CD4-positive, alpha-beta T cell (primary cell): ENCODE measurements at regions not wholly inside any gene's neighbourhood (a gene's known extent, or its start where the extent isn't known, plus 50 kb on each side); places are given as distances from the start of the nearest gene placed in this dataset.

ENCODE experiments used
- ATAC-seq: fragments of 200-7000 bp; cut with Tn5 transposase; one replicate; pipeline ENCODE4 v1.10.0; 2022; ENCODE audit warnings: mild to moderate bottlenecking; ENCODE audit not compliant: poor library complexity
- CTCF ChIA-PET: fragments of 350-600 bp; sonication (Branson Sonifier 250); formaldehyde crosslinking; loops from one replicate; lab custom pipeline; 2021; ENCODE audit warnings: antibody characterized with exemption, inconsistent platforms; lab: Charles Lee
- POLR2A ChIA-PET: fragments of 350-600 bp; sonication (Branson Sonifier 250); formaldehyde crosslinking; loops from one replicate; lab custom pipeline; 2021; ENCODE audit warnings: antibody characterized with exemption, inconsistent platforms; lab: Charles Lee
- DNase-seq, 14 experiments: peaks; one replicate each; pipeline ENCODE4 v3.0.0-alpha.2; 2013 to 2020; ENCODE audit warnings: mixed read lengths in 2 of 14
- H3K27ac ChIP-seq, 2 donors: one replicate each; pipeline versions ENCODE4 v1.5.1 to v1.7.0; 2013; ENCODE audit warnings: low read length in 2 of 2, low read depth in 1 of 2, mild to moderate bottlenecking in 1 of 2
- H3K27me3 ChIP-seq, 2 experiments: 1 replicate in 1 of 2; 2 replicates in 1 of 2; pipeline versions ENCODE4 v1.6.1 to v1.7.0; 2013; ENCODE audit warnings: low read length in 2 of 2, control low read depth in 1 of 2, mild to moderate bottlenecking in 1 of 2, moderate library complexity in 1 of 2; ENCODE audit not compliant: insufficient read depth in 2 of 2, control insufficient read depth in 1 of 2
- H3K36me3 ChIP-seq: one replicate; pipeline ENCODE4 v1.6.1; 2013; ENCODE audit warnings: low read length, control low read depth; ENCODE audit not compliant: insufficient read depth
- H3K4me1 ChIP-seq: one replicate; pipeline ENCODE4 v1.6.1; 2013; ENCODE audit warnings: low read length, control low read depth; ENCODE audit not compliant: insufficient read depth
- H3K4me3 ChIP-seq: one replicate; pipeline ENCODE4 v1.5.1; 2013; ENCODE audit warnings: mild to moderate bottlenecking, low read length, moderate library complexity
- H3K9me3 ChIP-seq, 2 experiments: 1 replicate in 1 of 2; 2 replicates in 1 of 2; pipeline versions ENCODE4 v1.6.1 to v1.7.0; 2013; ENCODE audit warnings: low read length in 2 of 2, mild to moderate bottlenecking in 2 of 2, control low read depth in 1 of 2, moderate library complexity in 1 of 2; ENCODE audit not compliant: control insufficient read depth in 1 of 2, insufficient read depth in 1 of 2
- H3K27ac Mint-ChIP-seq: one replicate; pipeline ENCODE4 v1.8.0; 2020; ENCODE audit warnings: mixed read lengths
- H3K27me3 Mint-ChIP-seq: one replicate; pipeline ENCODE4 v1.8.0; 2021; ENCODE audit warnings: mixed read lengths
- H3K36me3 Mint-ChIP-seq: one replicate; pipeline ENCODE4 v1.8.0; 2021; ENCODE audit warnings: low read depth, mixed read lengths
- H3K4me1 Mint-ChIP-seq: one replicate; pipeline ENCODE4 v1.8.0; 2021; ENCODE audit warnings: low read depth, mixed read lengths
- H3K4me3 Mint-ChIP-seq: one replicate; pipeline ENCODE4 v1.8.0; 2020; ENCODE audit warnings: mild to moderate bottlenecking, mixed read lengths
- H3K9me3 Mint-ChIP-seq: one replicate; pipeline ENCODE4 v1.8.0; 2020; ENCODE audit warnings: mixed read lengths
- CTCF ChIP-seq: fragments of 200-600 bp; IDR thresholded peaks from one replicate; pipeline ENCODE4 v1.8.0; 2022; ENCODE audit warnings: antibody characterized with exemption, mild to moderate bottlenecking
- intact Hi-C, 2 experiments: fragments of 100-400 bp; cut with DNase I in 1 of 2; cut with micrococcal nuclease in 1 of 2; formaldehyde crosslinking; loops; one replicate each; pipeline versions ENCODE4 v1.15.1 to v1.9.0; 2023 to 2025; cut with DNase I, micrococcal nuclease

GRCh38 chr5:35470866-35471265 lies 146.8 kb upstream of the SPEF2 start:
- Mint-ChIP-seq H3K4me3 (no peak overlapping the region), H3K27ac (no peak overlapping the region), H3K36me3 (no peaks in the 10 kb centered on the region), H3K27me3 (no peaks in the 10 kb centered on the region), H3K4me1 (no peaks in the 10 kb centered on the region), H3K9me3 (no peaks in the 10 kb centered on the region)
- H3K27ac ChIP-seq: no peak overlapping the region
- H3K4me3 ChIP-seq: no peak overlapping the region
- H3K4me1 ChIP-seq: no peaks in the 10 kb centered on the region
- no peaks in the 10 kb centered on the region for H3K27me3 ChIP-seq
- ChIA-PET CTCF (no interaction called here), POLR2A (no interaction called here)
- ATAC-seq: no peak
- no peaks in the 10 kb centered on the region for H3K9me3 ChIP-seq
- TF ChIP-seq CTCF: no peak
- intact Hi-C loops: no loop called here
- H3K36me3 ChIP-seq: no peaks in the 10 kb centered on the region
- DNase-seq: no peak

GRCh38 chr5:35468811-35469210 lies 148.9 kb upstream of the SPEF2 start:
- POLR2A ChIA-PET: interaction anchor here (0.6 kb wide), 1 partner anchor 97 kb away, joined by 4 read pairs; no protein-coding TSS in a partner anchor
- no peak for DNase-seq
- Mint-ChIP-seq H3K4me3 (no peak overlapping the region), H3K9me3 (no peaks in the 10 kb centered on the region), H3K4me1 (no peaks in the 10 kb centered on the region), H3K36me3 (no peaks in the 10 kb centered on the region), H3K27ac (no peak overlapping the region), H3K27me3 (peaks cover 5% of the 10 kb centered on the region)
- Histone ChIP-seq H3K9me3 (no peaks in the 10 kb centered on the region), H3K27me3 (no peaks in the 10 kb centered on the region), H3K36me3 (no peaks in the 10 kb centered on the region), H3K27ac (no peak overlapping the region), H3K4me3 (no peak overlapping the region), H3K4me1 (no peaks in the 10 kb centered on the region)
- intact Hi-C loops: no loop called here
- CTCF ChIA-PET: interaction anchor here (1.2 kb wide), 1 partner anchor 11 kb away, joined by 3 read pairs; no protein-coding TSS in a partner anchor
- no peak for TF ChIP-seq CTCF
- no peak for ATAC-seq

GRCh38 chr5:35466746-35467145 lies 150.9 kb upstream of the SPEF2 start:
- Histone ChIP-seq H3K4me3 (no peak overlapping the region), H3K27me3 (no peaks in the 10 kb centered on the region), H3K9me3 (no peaks in the 10 kb centered on the region), H3K36me3 (no peaks in the 10 kb centered on the region), H3K27ac (no peak overlapping the region), H3K4me1 (no peaks in the 10 kb centered on the region)
- no peak for DNase-seq
- no peak overlapping the region for H3K4me3 Mint-ChIP-seq
- peaks cover 9% of the 10 kb centered on the region for H3K27me3 Mint-ChIP-seq
- intact Hi-C loops: no loop called here
- ChIA-PET CTCF (no interaction called here), POLR2A (no interaction called here)
- ATAC-seq: no peak
- no peak for TF ChIP-seq CTCF
- H3K27ac Mint-ChIP-seq: no peak overlapping the region
- no peaks in the 10 kb centered on the region for H3K9me3 Mint-ChIP-seq
- no peaks in the 10 kb centered on the region for H3K4me1 Mint-ChIP-seq
- no peaks in the 10 kb centered on the region for H3K36me3 Mint-ChIP-seq
